ENCODE measurements at regions not wholly inside any gene's neighbourhood (a gene's known extent, or its start where the extent isn't known, plus 50 kb on each side); places are given as distances from the start of the nearest gene placed in this dataset.

DNA sequence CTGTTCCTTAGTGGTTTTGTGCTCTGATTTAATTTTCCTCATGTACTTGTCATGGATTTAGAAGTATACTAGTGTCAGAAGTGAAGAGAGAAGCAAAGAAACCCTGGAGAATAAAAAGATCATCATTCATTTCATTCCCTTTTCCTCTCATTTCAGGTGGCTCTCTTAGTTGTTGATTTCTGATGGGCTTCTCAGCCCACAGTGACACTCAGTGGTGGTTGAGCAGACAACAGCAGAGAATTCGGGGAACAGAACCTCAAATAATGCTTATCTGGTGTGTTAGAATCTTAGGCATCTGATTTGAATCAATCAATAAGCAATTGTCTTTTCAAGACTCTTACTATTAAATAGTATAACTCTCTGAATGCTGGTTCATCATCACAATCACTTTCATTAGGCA is 1289.4 kb downstream of the FAM181B start:
- no peak overlapping the region for H3K4me3 ChIP-seq
- H3K4me1 ChIP-seq, result no peaks in the 10 kb centered on the region
- WGBS, 4 donors, result 39 to 44% (median 41%) methylated on average over 1 of the region's 1 CpG
- no peak for TF ChIP-seq POLR2A (IDR thresholded peaks at IDR 0.05)
- TF ChIP-seq, protein P1, sequence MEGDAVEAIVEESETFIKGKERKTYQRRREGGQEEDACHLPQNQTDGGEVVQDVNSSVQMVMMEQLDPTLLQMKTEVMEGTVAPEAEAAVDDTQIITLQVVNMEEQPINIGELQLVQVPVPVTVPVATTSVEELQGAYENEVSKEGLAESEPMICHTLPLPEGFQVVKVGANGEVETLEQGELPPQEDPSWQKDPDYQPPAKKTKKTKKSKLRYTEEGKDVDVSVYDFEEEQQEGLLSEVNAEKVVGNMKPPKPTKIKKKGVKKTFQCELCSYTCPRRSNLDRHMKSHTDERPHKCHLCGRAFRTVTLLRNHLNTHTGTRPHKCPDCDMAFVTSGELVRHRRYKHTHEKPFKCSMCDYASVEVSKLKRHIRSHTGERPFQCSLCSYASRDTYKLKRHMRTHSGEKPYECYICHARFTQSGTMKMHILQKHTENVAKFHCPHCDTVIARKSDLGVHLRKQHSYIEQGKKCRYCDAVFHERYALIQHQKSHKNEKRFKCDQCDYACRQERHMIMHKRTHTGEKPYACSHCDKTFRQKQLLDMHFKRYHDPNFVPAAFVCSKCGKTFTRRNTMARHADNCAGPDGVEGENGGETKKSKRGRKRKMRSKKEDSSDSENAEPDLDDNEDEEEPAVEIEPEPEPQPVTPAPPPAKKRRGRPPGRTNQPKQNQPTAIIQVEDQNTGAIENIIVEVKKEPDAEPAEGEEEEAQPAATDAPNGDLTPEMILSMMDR (IDR thresholded peaks at IDR 0.05), result peak in 2 of 12 donors; percentile 23 to 25
- no peaks in the 10 kb centered on the region for H3K27me3 ChIP-seq
- ATAC-seq, result no peak
- H3K27ac ChIP-seq, result no peak overlapping the region
- no peaks in the 10 kb centered on the region for H3K36me3 ChIP-seq
- intact Hi-C loops (cut with DNase I), result no loop called here
- H3K9me3 ChIP-seq, result no peaks in the 10 kb centered on the region
- no peak for DNase-seq

DNA sequence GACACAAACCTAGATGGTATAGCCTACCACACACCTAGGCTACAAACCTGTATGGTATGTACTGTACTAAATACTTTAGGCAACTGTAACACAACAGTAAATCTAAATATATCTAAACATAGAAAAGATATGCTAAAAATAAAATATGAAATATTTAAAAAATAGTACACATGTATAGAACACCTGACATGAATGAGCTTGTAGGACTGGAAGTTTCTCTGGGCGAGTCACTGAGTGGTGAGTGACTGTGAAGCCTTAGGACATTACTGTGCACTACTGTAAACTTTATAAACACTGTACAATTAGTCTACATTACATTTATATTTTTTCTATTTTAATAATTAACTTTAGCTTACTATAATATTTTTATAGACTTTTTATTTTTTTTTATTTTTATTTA is 1301.3 kb downstream of the FAM181B start:
- Histone ChIP-seq H3K27me3 (no peaks in the 10 kb centered on the region), H3K27ac (no peak overlapping the region), H3K9me3 (no peaks in the 10 kb centered on the region), H3K36me3 (no peaks in the 10 kb centered on the region), H3K4me1 (no peaks in the 10 kb centered on the region), H3K4me3 (no peak overlapping the region)
- TF ChIP-seq, protein P1 (IDR thresholded peaks at IDR 0.05), result no peak
- no peak for TF ChIP-seq POLR2A (IDR thresholded peaks at IDR 0.05)
- ATAC-seq (no peak), DNase-seq (no peak)
- WGBS, 4 donors, result 85 to 91% (median 90%) methylated on average over 1 of the region's 1 CpG
- intact Hi-C loops (cut with DNase I), result no loop called here

DNA sequence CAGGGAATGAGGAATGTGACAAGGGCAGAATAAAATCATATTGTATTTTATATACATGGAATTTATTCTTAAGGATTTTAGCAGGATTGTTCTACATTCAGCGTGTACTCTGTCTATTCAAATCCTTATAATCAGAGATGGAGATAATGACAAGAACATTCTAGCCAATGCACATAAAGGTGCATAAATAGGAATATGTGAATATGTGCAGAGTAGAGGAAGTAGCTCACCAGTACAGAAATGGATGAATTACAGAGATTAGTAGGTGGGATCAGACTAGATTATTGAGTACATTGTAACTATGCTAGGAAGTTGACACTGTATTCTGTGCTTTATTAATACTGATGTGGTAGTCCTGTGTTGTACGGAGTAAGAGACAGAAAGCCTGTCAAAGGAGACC is 1308.8 kb downstream of the FAM181B start:
- Histone ChIP-seq H3K27ac (no peak overlapping the region), H3K4me1 (peaks cover 0 to 3% (median 0%) of the 10 kb centered on the region in 12 donors), H3K4me3 (no peak overlapping the region), H3K27me3 (no peaks in the 10 kb centered on the region), H3K36me3 (no peaks in the 10 kb centered on the region), H3K9me3 (no peaks in the 10 kb centered on the region)
- TF ChIP-seq, protein P1 (IDR thresholded peaks at IDR 0.05), result no peak
- no peak for TF ChIP-seq POLR2A (IDR thresholded peaks at IDR 0.05)
- no peak for DNase-seq
- WGBS, 4 donors, result 89 to 96% (median 91%) methylated on average over 2 of the region's 2 CpGs
- ATAC-seq, result no peak
- intact Hi-C loops (cut with DNase I), result no loop called here

DNA sequence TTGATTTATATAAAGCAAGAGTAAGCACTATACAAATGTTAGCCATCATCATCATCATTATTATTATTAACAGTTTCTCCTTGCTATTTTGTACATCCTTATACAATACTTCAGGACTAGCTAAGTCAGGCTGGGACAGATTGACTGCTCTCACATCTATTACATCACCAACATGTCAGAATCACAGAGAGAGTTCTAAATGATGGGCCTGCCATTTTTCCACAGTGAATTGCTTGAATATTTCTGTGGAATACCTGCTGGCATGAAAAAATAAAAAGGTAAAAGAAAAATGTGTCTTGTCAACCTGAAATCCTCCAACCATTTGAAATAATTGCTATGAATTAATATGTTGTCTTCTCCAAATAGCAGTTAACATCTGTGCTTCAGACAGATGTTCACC is 1311.3 kb downstream of the FAM181B start:
- H3K27me3 ChIP-seq, result no peaks in the 10 kb centered on the region
- H3K4me1 ChIP-seq, result peaks cover 0 to 3% (median 0%) of the 10 kb centered on the region in 12 donors
- TF ChIP-seq, protein P1 (IDR thresholded peaks at IDR 0.05), result no peak
- TF ChIP-seq POLR2A (IDR thresholded peaks at IDR 0.05), result no peak
- ATAC-seq (no peak), DNase-seq (no peak)
- no peaks in the 10 kb centered on the region for H3K9me3 ChIP-seq
- intact Hi-C loops (cut with DNase I), result no loop called here
- no peak overlapping the region for H3K4me3 ChIP-seq
- no peak overlapping the region for H3K27ac ChIP-seq
- H3K36me3 ChIP-seq, result no peaks in the 10 kb centered on the region

Measured in heart left ventricle (tissue), 16 donors.